ENCODE measurements at regions not wholly inside any gene's neighbourhood (a gene's known extent, or its start where the extent isn't known, plus 50 kb on each side); places are given as distances from the start of the nearest gene placed in this dataset.
"Not testable (repeated sequence)": the region's sequence is repeated elsewhere in the genome, so short reads cannot be mapped to it uniquely, and the experiment has no call there.

GRCh38 chr12:89230376-89231315 is 121.7 kb downstream of the DUSP6 start:
- H3K27me3 ChIP-seq (ENCODE audit: control insufficient read depth, insufficient read depth, low read length, poor library complexity, severe bottlenecking): no peaks in the 10 kb centered on the region
- no peaks in the 10 kb centered on the region for H3K36me3 ChIP-seq (ENCODE audit: control insufficient read depth, insufficient read depth, low read length)
- no peak overlapping the region for H3K4me3 ChIP-seq (ENCODE audit: insufficient read depth, low read depth, low read length)
- H3K4me1 ChIP-seq (ENCODE audit: control insufficient read depth, insufficient read depth, low read length): no peaks in the 10 kb centered on the region
- WGBS, 2 experiments: 89 to 92% methylated on average over 2 of the region's 2 CpGs
- H3K9me3 ChIP-seq (ENCODE audit: control insufficient read depth, low read length): no peaks in the 10 kb centered on the region
- H3K27ac ChIP-seq (ENCODE audit: insufficient read depth, low read depth, low read length, poor library complexity, severe bottlenecking): no peak overlapping the region

GRCh38 chr12:89228491-89228890 is 123.8 kb downstream of the DUSP6 start:
- no peaks in the 10 kb centered on the region for H3K36me3 ChIP-seq (ENCODE audit: control insufficient read depth, insufficient read depth, low read length)
- no peak overlapping the region for H3K27ac ChIP-seq (ENCODE audit: insufficient read depth, low read depth, low read length, poor library complexity, severe bottlenecking)
- no peaks in the 10 kb centered on the region for H3K9me3 ChIP-seq (ENCODE audit: control insufficient read depth, low read length)
- 89 to 100% methylated on average over 2 of the region's 3 CpGs for WGBS, 2 experiments
- H3K4me3 ChIP-seq (ENCODE audit: insufficient read depth, low read depth, low read length): no peak overlapping the region
- no peaks in the 10 kb centered on the region for H3K4me1 ChIP-seq (ENCODE audit: control insufficient read depth, insufficient read depth, low read length)
- H3K27me3 ChIP-seq (ENCODE audit: control insufficient read depth, insufficient read depth, low read length, poor library complexity, severe bottlenecking): no peaks in the 10 kb centered on the region

- Histone ChIP-seq H3K9me3 (ENCODE audit: control insufficient read depth, low read length) (no peaks in the 10 kb centered on the region), H3K4me1 (ENCODE audit: control insufficient read depth, insufficient read depth, low read length) (no peaks in the 10 kb centered on the region), H3K36me3 (ENCODE audit: control insufficient read depth, insufficient read depth, low read length) (no peaks in the 10 kb centered on the region), H3K4me3 (ENCODE audit: insufficient read depth, low read depth, low read length) (no peak overlapping the region), H3K27me3 (ENCODE audit: control insufficient read depth, insufficient read depth, low read length, poor library complexity, severe bottlenecking) (no peaks in the 10 kb centered on the region), H3K27ac (ENCODE audit: insufficient read depth, low read depth, low read length, poor library complexity, severe bottlenecking) (no peak overlapping the region)
- WGBS, 2 experiments: 89% methylated on average over 2 of the region's 2 CpGs
These were observed 124.5 kb downstream of the DUSP6 start for GRCh38 chr12:89227774-89228173.

GRCh38 chr12:89225808-89226411 is 126.4 kb downstream of the DUSP6 start:
- Histone ChIP-seq H3K27me3 (ENCODE audit: control insufficient read depth, insufficient read depth, low read length, poor library complexity, severe bottlenecking) (no peaks in the 10 kb centered on the region), H3K4me1 (ENCODE audit: control insufficient read depth, insufficient read depth, low read length) (no peaks in the 10 kb centered on the region), H3K27ac (ENCODE audit: insufficient read depth, low read depth, low read length, poor library complexity, severe bottlenecking) (no peak overlapping the region), H3K36me3 (ENCODE audit: control insufficient read depth, insufficient read depth, low read length) (no peaks in the 10 kb centered on the region), H3K9me3 (ENCODE audit: control insufficient read depth, low read length) (no peaks in the 10 kb centered on the region), H3K4me3 (ENCODE audit: insufficient read depth, low read depth, low read length) (no peak overlapping the region)
- 73 to 80% methylated on average over 3 of the region's 3 CpGs for WGBS, 2 experiments

- H3K36me3 ChIP-seq (ENCODE audit: control insufficient read depth, insufficient read depth, low read length): no peaks in the 10 kb centered on the region
- H3K27me3 ChIP-seq (ENCODE audit: control insufficient read depth, insufficient read depth, low read length, poor library complexity, severe bottlenecking): no peaks in the 10 kb centered on the region
- H3K27ac ChIP-seq (ENCODE audit: insufficient read depth, low read depth, low read length, poor library complexity, severe bottlenecking): no peak overlapping the region
- H3K9me3 ChIP-seq (ENCODE audit: control insufficient read depth, low read length): no peaks in the 10 kb centered on the region
- no peaks in the 10 kb centered on the region for H3K4me1 ChIP-seq (ENCODE audit: control insufficient read depth, insufficient read depth, low read length)
- 90 to 92% methylated on average over 5 of the region's 5 CpGs for WGBS, 2 experiments
- no peak overlapping the region for H3K4me3 ChIP-seq (ENCODE audit: insufficient read depth, low read depth, low read length)
These were observed 126.9 kb downstream of the DUSP6 start for GRCh38 chr12:89225401-89225800.

GRCh38 chr12:89222580-89222979 is 129.7 kb downstream of the DUSP6 start:
- H3K27ac ChIP-seq (ENCODE audit: insufficient read depth, low read depth, low read length, poor library complexity, severe bottlenecking); H3K27me3 ChIP-seq (ENCODE audit: control insufficient read depth, insufficient read depth, low read length, poor library complexity, severe bottlenecking); H3K36me3 ChIP-seq (ENCODE audit: control insufficient read depth, insufficient read depth, low read length); H3K4me3 ChIP-seq (ENCODE audit: insufficient read depth, low read depth, low read length); H3K9me3 ChIP-seq (ENCODE audit: control insufficient read depth, low read length); H3K4me1 ChIP-seq (ENCODE audit: control insufficient read depth, insufficient read depth, low read length): not testable (repeated sequence)
- WGBS, 2 experiments: 87 to 92% methylated on average over 3 of the region's 3 CpGs

GRCh38 chr12:89217472-89217871 is 134.8 kb downstream of the DUSP6 start:
- H3K4me1 ChIP-seq (ENCODE audit: control insufficient read depth, insufficient read depth, low read length): no peaks in the 10 kb centered on the region
- no peak overlapping the region for H3K4me3 ChIP-seq (ENCODE audit: insufficient read depth, low read depth, low read length)
- no peaks in the 10 kb centered on the region for H3K27me3 ChIP-seq (ENCODE audit: control insufficient read depth, insufficient read depth, low read length, poor library complexity, severe bottlenecking)
- H3K9me3 ChIP-seq (ENCODE audit: control insufficient read depth, low read length): no peaks in the 10 kb centered on the region
- no peaks in the 10 kb centered on the region for H3K36me3 ChIP-seq (ENCODE audit: control insufficient read depth, insufficient read depth, low read length)
- H3K27ac ChIP-seq (ENCODE audit: insufficient read depth, low read depth, low read length, poor library complexity, severe bottlenecking): no peak overlapping the region
- WGBS, 2 experiments: 94 to 95% methylated on average over 2 of the region's 2 CpGs

GRCh38 chr12:89216211-89216952 is 135.9 kb downstream of the DUSP6 start:
- Histone ChIP-seq H3K27ac (ENCODE audit: insufficient read depth, low read depth, low read length, poor library complexity, severe bottlenecking) (no peak overlapping the region), H3K27me3 (ENCODE audit: control insufficient read depth, insufficient read depth, low read length, poor library complexity, severe bottlenecking) (no peaks in the 10 kb centered on the region), H3K9me3 (ENCODE audit: control insufficient read depth, low read length) (no peaks in the 10 kb centered on the region), H3K4me3 (ENCODE audit: insufficient read depth, low read depth, low read length) (no peak overlapping the region), H3K36me3 (ENCODE audit: control insufficient read depth, insufficient read depth, low read length) (no peaks in the 10 kb centered on the region), H3K4me1 (ENCODE audit: control insufficient read depth, insufficient read depth, low read length) (no peaks in the 10 kb centered on the region)
- 100% methylated on average over 1 of the region's 1 CpG for WGBS, 2 experiments

GRCh38 chr12:89215196-89215595 is 137.1 kb downstream of the DUSP6 start:
- Histone ChIP-seq H3K4me1 (ENCODE audit: control insufficient read depth, insufficient read depth, low read length) (no peaks in the 10 kb centered on the region), H3K4me3 (ENCODE audit: insufficient read depth, low read depth, low read length) (no peak overlapping the region), H3K27me3 (ENCODE audit: control insufficient read depth, insufficient read depth, low read length, poor library complexity, severe bottlenecking) (no peaks in the 10 kb centered on the region), H3K27ac (ENCODE audit: insufficient read depth, low read depth, low read length, poor library complexity, severe bottlenecking) (no peak overlapping the region), H3K9me3 (ENCODE audit: control insufficient read depth, low read length) (no peaks in the 10 kb centered on the region), H3K36me3 (ENCODE audit: control insufficient read depth, insufficient read depth, low read length) (no peaks in the 10 kb centered on the region)
- 92% methylated on average over 1 of the region's 1 CpG; no CpG with 5 or more reads in 1 of the 2 experiments for WGBS, 2 experiments

- H3K27me3 ChIP-seq (ENCODE audit: control insufficient read depth, insufficient read depth, low read length, poor library complexity, severe bottlenecking): no peaks in the 10 kb centered on the region
- H3K36me3 ChIP-seq (ENCODE audit: control insufficient read depth, insufficient read depth, low read length): no peaks in the 10 kb centered on the region
- H3K4me3 ChIP-seq (ENCODE audit: insufficient read depth, low read depth, low read length): no peak overlapping the region
- H3K27ac ChIP-seq (ENCODE audit: insufficient read depth, low read depth, low read length, poor library complexity, severe bottlenecking): no peak overlapping the region
- WGBS, 2 experiments: 95 to 100% methylated on average over 1 of the region's 1 CpG
- H3K4me1 ChIP-seq (ENCODE audit: control insufficient read depth, insufficient read depth, low read length): no peaks in the 10 kb centered on the region
- H3K9me3 ChIP-seq (ENCODE audit: control insufficient read depth, low read length): no peaks in the 10 kb centered on the region
These were observed 138.6 kb downstream of the DUSP6 start for GRCh38 chr12:89213747-89214146.
